CD4-positive, alpha-beta T cell treated with Interleukin-17A for 1 hour (primary cell): ENCODE measurements at regions not wholly inside any gene's neighbourhood (a gene's known extent, or its start where the extent isn't known, plus 50 kb on each side); places are given as distances from the start of the nearest gene placed in this dataset.

Experiments
- DNase-seq: peaks from one replicate; pipeline ENCODE4 v3.0.0-alpha.2; 2020

- no peak for DNase-seq
Measured at GRCh38 chr21:33157303-33157702, 72.4 kb upstream of the IFNAR2 start.

GRCh38 chr21:33158654-33159053 is 71.1 kb upstream of the IFNAR2 start:
- no peak for DNase-seq

GRCh38 chr21:33162436-33162951 is 67.2 kb upstream of the IFNAR2 start:
- DNase-seq = no peak

- DNase-seq = no peak
Measured at GRCh38 chr21:33168886-33169285, 60.9 kb upstream of the IFNAR2 start.

- no peak for DNase-seq
Measured at GRCh38 chr21:33169359-33169758, 60.4 kb upstream of the IFNAR2 start.

GRCh38 chr21:33171616-33172169 is 58.0 kb upstream of the IFNAR2 start:
- no peak for DNase-seq

GRCh38 chr21:33174756-33175155 is 55.0 kb upstream of the IFNAR2 start:
- no peak for DNase-seq
